IPS-15b (cell line): ENCODE measurements at regions not wholly inside any gene's neighbourhood (a gene's known extent, or its start where the extent isn't known, plus 50 kb on each side); places are given as distances from the start of the nearest gene placed in this dataset.

Source experiments
- H3K27me3 ChIP-seq: one replicate; pipeline ENCODE4 v1.6.1; 2013; ENCODE audit warnings: low read length; ENCODE audit not compliant: control insufficient read depth, insufficient read depth
- H3K36me3 ChIP-seq: one replicate; pipeline ENCODE4 v1.6.1; 2013; ENCODE audit warnings: low read length; ENCODE audit not compliant: control insufficient read depth, insufficient read depth
- H3K4me1 ChIP-seq: one replicate; pipeline ENCODE4 v1.6.1; 2013; ENCODE audit warnings: mild to moderate bottlenecking, low read length; ENCODE audit not compliant: control insufficient read depth, insufficient read depth
- H3K4me3 ChIP-seq: one replicate; pipeline ENCODE4 v1.5.1; 2013; ENCODE audit warnings: low read depth, low read length
- H3K9ac ChIP-seq: one replicate; pipeline ENCODE4 v1.6.1; 2013; ENCODE audit warnings: low read depth, mild to moderate bottlenecking, low read length
- H3K9me3 ChIP-seq: one replicate; pipeline ENCODE4 v1.6.1; 2013; ENCODE audit warnings: mild to moderate bottlenecking, low read length; ENCODE audit not compliant: control insufficient read depth, insufficient read depth

GRCh38 chr20:51195990-51196389 is 173.1 kb upstream of the KCNG1 start:
- Histone ChIP-seq H3K4me1 (no peaks in the 10 kb centered on the region), H3K9ac (no peak overlapping the region), H3K9me3 (no peaks in the 10 kb centered on the region), H3K27me3 (no peaks in the 10 kb centered on the region), H3K4me3 (no peak overlapping the region), H3K36me3 (no peaks in the 10 kb centered on the region)

GRCh38 chr20:51195419-51195901 is 172.6 kb upstream of the KCNG1 start:
- Histone ChIP-seq H3K36me3 (no peaks in the 10 kb centered on the region), H3K4me3 (no peak overlapping the region), H3K27me3 (no peaks in the 10 kb centered on the region), H3K9ac (no peak overlapping the region), H3K4me1 (no peaks in the 10 kb centered on the region), H3K9me3 (no peaks in the 10 kb centered on the region)

GRCh38 chr20:51193066-51193772 is 170.3 kb upstream of the KCNG1 start:
- no peaks in the 10 kb centered on the region for H3K36me3 ChIP-seq
- no peaks in the 10 kb centered on the region for H3K9me3 ChIP-seq
- H3K9ac ChIP-seq: no peak overlapping the region
- no peaks in the 10 kb centered on the region for H3K27me3 ChIP-seq
- no peaks in the 10 kb centered on the region for H3K4me1 ChIP-seq
- no peak overlapping the region for H3K4me3 ChIP-seq

GRCh38 chr20:51190783-51191180 is 167.9 kb upstream of the KCNG1 start:
- Histone ChIP-seq H3K4me3 (no peak overlapping the region), H3K27me3 (no peaks in the 10 kb centered on the region), H3K9ac (no peak overlapping the region), H3K36me3 (no peaks in the 10 kb centered on the region), H3K4me1 (no peaks in the 10 kb centered on the region), H3K9me3 (no peaks in the 10 kb centered on the region)

GRCh38 chr20:51189814-51190782 is 167.2 kb upstream of the KCNG1 start:
- Histone ChIP-seq H3K4me3 (no peak overlapping the region), H3K36me3 (no peaks in the 10 kb centered on the region), H3K4me1 (no peaks in the 10 kb centered on the region), H3K9me3 (no peaks in the 10 kb centered on the region), H3K9ac (no peak overlapping the region), H3K27me3 (no peaks in the 10 kb centered on the region)

GRCh38 chr20:51188941-51189340 is 166.0 kb upstream of the KCNG1 start:
- Histone ChIP-seq H3K36me3 (no peaks in the 10 kb centered on the region), H3K4me1 (no peaks in the 10 kb centered on the region), H3K9me3 (no peaks in the 10 kb centered on the region), H3K27me3 (no peaks in the 10 kb centered on the region), H3K9ac (no peak overlapping the region), H3K4me3 (no peak overlapping the region)

- Histone ChIP-seq H3K9ac (no peak overlapping the region), H3K27me3 (no peaks in the 10 kb centered on the region), H3K9me3 (no peaks in the 10 kb centered on the region), H3K4me3 (no peak overlapping the region), H3K4me1 (no peaks in the 10 kb centered on the region), H3K36me3 (no peaks in the 10 kb centered on the region)
These were observed 164.4 kb upstream of the KCNG1 start for GRCh38 chr20:51187261-51187660.

GRCh38 chr20:51185861-51186260 is 163.0 kb upstream of the KCNG1 start:
- Histone ChIP-seq H3K36me3 (no peaks in the 10 kb centered on the region), H3K4me1 (no peaks in the 10 kb centered on the region), H3K9me3 (no peaks in the 10 kb centered on the region), H3K9ac (no peak overlapping the region), H3K4me3 (no peak overlapping the region), H3K27me3 (no peaks in the 10 kb centered on the region)

- no peaks in the 10 kb centered on the region for H3K27me3 ChIP-seq
- no peaks in the 10 kb centered on the region for H3K9me3 ChIP-seq
- no peaks in the 10 kb centered on the region for H3K36me3 ChIP-seq
- no peaks in the 10 kb centered on the region for H3K4me1 ChIP-seq
- no peak overlapping the region for H3K4me3 ChIP-seq
- no peak overlapping the region for H3K9ac ChIP-seq
These were observed 162.4 kb upstream of the KCNG1 start for GRCh38 chr20:51185277-51185676.

GRCh38 chr20:51184289-51184688 is 161.4 kb upstream of the KCNG1 start:
- Histone ChIP-seq H3K4me3 (no peak overlapping the region), H3K27me3 (no peaks in the 10 kb centered on the region), H3K9ac (no peak overlapping the region), H3K4me1 (no peaks in the 10 kb centered on the region), H3K36me3 (no peaks in the 10 kb centered on the region), H3K9me3 (no peaks in the 10 kb centered on the region)

- Histone ChIP-seq H3K4me1 (no peaks in the 10 kb centered on the region), H3K4me3 (no peak overlapping the region), H3K36me3 (no peaks in the 10 kb centered on the region), H3K9me3 (no peaks in the 10 kb centered on the region), H3K27me3 (no peaks in the 10 kb centered on the region), H3K9ac (no peak overlapping the region)
These were observed 160.5 kb upstream of the KCNG1 start for GRCh38 chr20:51183451-51183850.

GRCh38 chr20:51182571-51182970 is 159.7 kb upstream of the KCNG1 start:
- Histone ChIP-seq H3K4me3 (no peak overlapping the region), H3K4me1 (no peaks in the 10 kb centered on the region), H3K36me3 (no peaks in the 10 kb centered on the region), H3K9me3 (no peaks in the 10 kb centered on the region), H3K9ac (no peak overlapping the region), H3K27me3 (no peaks in the 10 kb centered on the region)
